ENCODE measurements at regions not wholly inside any gene's neighbourhood (a gene's known extent, or its start where the extent isn't known, plus 50 kb on each side); places are given as distances from the start of the nearest gene placed in this dataset.

DNA sequence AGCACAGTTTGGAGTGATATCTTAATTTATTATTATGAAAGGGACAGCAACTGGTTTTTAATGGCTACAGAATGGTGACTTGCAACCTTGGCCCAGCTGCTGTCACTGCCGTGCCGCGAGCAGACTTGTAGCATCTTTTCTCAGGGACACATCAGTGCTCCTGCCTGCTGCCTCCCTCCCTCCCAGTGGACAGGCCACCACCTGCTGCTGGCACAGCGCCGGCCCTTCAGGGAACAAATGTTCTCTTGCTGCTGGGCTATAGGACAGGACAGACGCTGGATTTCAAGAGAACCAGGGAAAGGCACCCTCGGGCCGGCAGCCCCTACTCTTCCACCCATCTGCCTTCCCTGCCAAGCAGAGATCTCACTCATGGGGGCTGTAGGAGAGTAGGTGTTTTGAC is 413.8 kb upstream of the NFIA start:
- Histone ChIP-seq H3K27ac (ENCODE audit: extremely low read depth, low read depth, low read length) (no peak overlapping the region), H3K4me1 (ENCODE audit: control insufficient read depth, insufficient read depth, low read length) (no peaks in the 10 kb centered on the region), H3K4me3 (ENCODE audit: low read depth, low read length) (no peak overlapping the region), H3K9me3 (ENCODE audit: control insufficient read depth, insufficient read depth, low read depth, low read length) (no peaks in the 10 kb centered on the region), H3K36me3 (ENCODE audit: control insufficient read depth in 2 of 2, insufficient read depth in 1 of 2, low read length in 2 of 2) (no peaks in the 10 kb centered on the region)
- ChIA-PET CTCF (no interaction called here), POLR2A (interaction anchor here (0.6 kb wide), 1 partner anchor 8 kb away, joined by 8 read pairs; no protein-coding TSS in a partner anchor)
- no peak for TF ChIP-seq ZNF658 (tag by site-specific recombination; IDR thresholded peaks at IDR 0.05)
- TF ChIP-seq ZNF626 (tag by site-specific recombination; IDR thresholded peaks at IDR 0.05): no peak
- TF ChIP-seq ZNF596 (tag by site-specific recombination; IDR thresholded peaks at IDR 0.05): no peak
- TF ChIP-seq ZFP3 (tag by site-specific recombination; IDR thresholded peaks at IDR 0.05; ENCODE audit: low read depth): no peak
- no peak for TF ChIP-seq FEZF1 (tag by site-specific recombination; IDR thresholded peaks at IDR 0.05)
- no peak for TF ChIP-seq ZNF514 (tag by site-specific recombination; IDR thresholded peaks at IDR 0.05)
- no peak for TF ChIP-seq ZNF416 (tag by site-specific recombination; IDR thresholded peaks at IDR 0.05)
- TF ChIP-seq ZNF777 (tag by site-specific recombination; IDR thresholded peaks at IDR 0.05; ENCODE audit: borderline replicate concordance): no peak
- TF ChIP-seq ZNF654 (tag by site-specific recombination; IDR thresholded peaks at IDR 0.05; ENCODE audit: low read depth): no peak
- no peak for TF ChIP-seq ZFP37 (tag by site-specific recombination; IDR thresholded peaks at IDR 0.05)
- no peak for TF ChIP-seq ZNF639 (tag by site-specific recombination; IDR thresholded peaks at IDR 0.05)
- TF ChIP-seq ZNF223 (tag by site-specific recombination; IDR thresholded peaks at IDR 0.05): no peak
- TF ChIP-seq, protein P1, sequence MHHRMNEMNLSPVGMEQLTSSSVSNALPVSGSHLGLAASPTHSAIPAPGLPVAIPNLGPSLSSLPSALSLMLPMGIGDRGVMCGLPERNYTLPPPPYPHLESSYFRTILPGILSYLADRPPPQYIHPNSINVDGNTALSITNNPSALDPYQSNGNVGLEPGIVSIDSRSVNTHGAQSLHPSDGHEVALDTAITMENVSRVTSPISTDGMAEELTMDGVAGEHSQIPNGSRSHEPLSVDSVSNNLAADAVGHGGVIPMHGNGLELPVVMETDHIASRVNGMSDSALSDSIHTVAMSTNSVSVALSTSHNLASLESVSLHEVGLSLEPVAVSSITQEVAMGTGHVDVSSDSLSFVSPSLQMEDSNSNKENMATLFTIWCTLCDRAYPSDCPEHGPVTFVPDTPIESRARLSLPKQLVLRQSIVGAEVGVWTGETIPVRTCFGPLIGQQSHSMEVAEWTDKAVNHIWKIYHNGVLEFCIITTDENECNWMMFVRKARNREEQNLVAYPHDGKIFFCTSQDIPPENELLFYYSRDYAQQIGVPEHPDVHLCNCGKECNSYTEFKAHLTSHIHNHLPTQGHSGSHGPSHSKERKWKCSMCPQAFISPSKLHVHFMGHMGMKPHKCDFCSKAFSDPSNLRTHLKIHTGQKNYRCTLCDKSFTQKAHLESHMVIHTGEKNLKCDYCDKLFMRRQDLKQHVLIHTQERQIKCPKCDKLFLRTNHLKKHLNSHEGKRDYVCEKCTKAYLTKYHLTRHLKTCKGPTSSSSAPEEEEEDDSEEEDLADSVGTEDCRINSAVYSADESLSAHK (tag by site-specific recombination; IDR thresholded peaks at IDR 0.05): no peak

DNA sequence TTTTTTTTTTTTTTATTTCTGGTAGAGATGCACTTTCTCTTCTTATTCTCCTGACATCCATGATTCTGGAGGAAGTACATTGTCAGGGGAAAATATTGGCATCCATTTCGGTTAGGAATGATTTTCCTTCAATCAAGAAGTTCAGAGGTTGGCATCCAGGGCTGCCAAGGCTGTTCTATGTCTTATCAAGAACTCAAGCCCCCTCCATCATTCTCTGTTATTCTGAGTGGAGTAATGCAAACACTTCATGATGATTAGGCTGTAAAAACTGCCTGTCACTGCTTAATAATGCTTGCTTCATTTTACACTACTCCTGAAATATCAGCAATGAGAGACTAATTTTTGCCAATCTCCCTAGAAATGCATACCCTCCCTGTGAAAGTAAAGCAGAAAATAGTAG is 417.1 kb upstream of the NFIA start:
- Histone ChIP-seq H3K27ac (ENCODE audit: extremely low read depth, low read depth, low read length) (no peak overlapping the region), H3K9me3 (ENCODE audit: control insufficient read depth, insufficient read depth, low read depth, low read length) (no peaks in the 10 kb centered on the region), H3K4me1 (ENCODE audit: control insufficient read depth, insufficient read depth, low read length) (no peaks in the 10 kb centered on the region), H3K4me3 (ENCODE audit: low read depth, low read length) (no peak overlapping the region), H3K36me3 (ENCODE audit: control insufficient read depth in 2 of 2, insufficient read depth in 1 of 2, low read length in 2 of 2) (no peaks in the 10 kb centered on the region)
- POLR2A ChIA-PET: interaction anchor here (0.7 kb wide), 1 partner anchor 24 kb away, joined by 3 read pairs; no protein-coding TSS in a partner anchor
- CTCF ChIA-PET: no interaction called here
- TF ChIP-seq ZBTB6 (tag by site-specific recombination; IDR thresholded peaks at IDR 0.05) (no peak), GLIS1 (tag by site-specific recombination; IDR thresholded peaks at IDR 0.05) (no peak), ZNF416 (tag by site-specific recombination; IDR thresholded peaks at IDR 0.05) (no peak), ZNF837 (tag by site-specific recombination; IDR thresholded peaks at IDR 0.05) (no peak), ZNF449 (tag by site-specific recombination; IDR thresholded peaks at IDR 0.05) (no peak), RBAK (tag by site-specific recombination; IDR thresholded peaks at IDR 0.05) (no peak), ZFP3 (tag by site-specific recombination; IDR thresholded peaks at IDR 0.05; ENCODE audit: low read depth) (no peak), ZNF324 (tag by site-specific recombination; IDR thresholded peaks at IDR 0.05) (no peak), TCF7L2 (IDR thresholded peaks at IDR 0.05; ENCODE audit: borderline replicate concordance, low read depth, low read length) (no peak), ZNF433 (tag by site-specific recombination; IDR thresholded peaks at IDR 0.05; ENCODE audit: low read depth) (no peak), MYNN (tag by site-specific recombination; IDR thresholded peaks at IDR 0.05; ENCODE audit: borderline replicate concordance) (no peak), HOXA7 (CRISPR knock-in tag; IDR thresholded peaks at IDR 0.05; ENCODE audit: borderline replicate concordance) (no peak), MEIS1 (CRISPR knock-in tag; IDR thresholded peaks at IDR 0.05; ENCODE audit: borderline replicate concordance) (no peak), ZNF830 (tag by site-specific recombination; IDR thresholded peaks at IDR 0.05; ENCODE audit: low read depth) (no peak)
- TF ChIP-seq, protein P2, sequence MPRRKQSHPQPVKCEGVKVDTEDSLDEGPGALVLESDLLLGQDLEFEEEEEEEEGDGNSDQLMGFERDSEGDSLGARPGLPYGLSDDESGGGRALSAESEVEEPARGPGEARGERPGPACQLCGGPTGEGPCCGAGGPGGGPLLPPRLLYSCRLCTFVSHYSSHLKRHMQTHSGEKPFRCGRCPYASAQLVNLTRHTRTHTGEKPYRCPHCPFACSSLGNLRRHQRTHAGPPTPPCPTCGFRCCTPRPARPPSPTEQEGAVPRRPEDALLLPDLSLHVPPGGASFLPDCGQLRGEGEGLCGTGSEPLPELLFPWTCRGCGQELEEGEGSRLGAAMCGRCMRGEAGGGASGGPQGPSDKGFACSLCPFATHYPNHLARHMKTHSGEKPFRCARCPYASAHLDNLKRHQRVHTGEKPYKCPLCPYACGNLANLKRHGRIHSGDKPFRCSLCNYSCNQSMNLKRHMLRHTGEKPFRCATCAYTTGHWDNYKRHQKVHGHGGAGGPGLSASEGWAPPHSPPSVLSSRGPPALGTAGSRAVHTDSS (tag by site-specific recombination; IDR thresholded peaks at IDR 0.05): no peak
- TF ChIP-seq, protein P3, sequence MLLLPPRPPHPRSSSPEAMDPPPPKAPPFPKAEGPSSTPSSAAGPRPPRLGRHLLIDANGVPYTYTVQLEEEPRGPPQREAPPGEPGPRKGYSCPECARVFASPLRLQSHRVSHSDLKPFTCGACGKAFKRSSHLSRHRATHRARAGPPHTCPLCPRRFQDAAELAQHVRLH (tag by site-specific recombination; IDR thresholded peaks at IDR 0.05): no peak

Data from HEK293 (cell line).